GM21529 (cell line): ENCODE measurements at regions not wholly inside any gene's neighbourhood (a gene's known extent, or its start where the extent isn't known, plus 50 kb on each side); places are given as distances from the start of the nearest gene placed in this dataset.
"Not testable (repeated sequence)": the region's sequence is repeated elsewhere in the genome, so short reads cannot be mapped to it uniquely, and the experiment has no call there.

ENCODE experiments used
- ATAC-seq: cut with Tn5 transposase; IDR thresholded peaks from one replicate; pipeline ENCODE4 v1.9.1; 2021; ENCODE audit not compliant: unreplicated experiment

DNA sequence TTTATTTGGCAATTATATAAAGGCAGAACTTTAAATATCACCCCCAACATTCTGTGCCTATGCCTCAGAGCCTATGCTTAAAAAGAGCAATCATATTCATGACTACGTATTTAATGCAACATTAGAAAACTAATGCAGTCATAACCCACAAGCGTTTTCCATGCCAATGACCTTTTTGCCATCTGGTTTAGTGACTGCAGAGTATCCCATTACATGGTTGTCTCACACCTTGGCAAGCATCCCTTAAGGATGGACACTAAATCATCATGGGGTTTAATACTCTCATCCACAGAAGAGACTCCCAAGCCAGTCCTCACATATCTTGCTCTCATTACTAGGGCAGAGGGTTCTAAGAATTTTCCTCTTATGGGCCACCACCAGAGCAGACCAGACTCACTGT lies 188.2 kb upstream of the PLGLB2 start:
- ATAC-seq, result not testable (repeated sequence)

DNA sequence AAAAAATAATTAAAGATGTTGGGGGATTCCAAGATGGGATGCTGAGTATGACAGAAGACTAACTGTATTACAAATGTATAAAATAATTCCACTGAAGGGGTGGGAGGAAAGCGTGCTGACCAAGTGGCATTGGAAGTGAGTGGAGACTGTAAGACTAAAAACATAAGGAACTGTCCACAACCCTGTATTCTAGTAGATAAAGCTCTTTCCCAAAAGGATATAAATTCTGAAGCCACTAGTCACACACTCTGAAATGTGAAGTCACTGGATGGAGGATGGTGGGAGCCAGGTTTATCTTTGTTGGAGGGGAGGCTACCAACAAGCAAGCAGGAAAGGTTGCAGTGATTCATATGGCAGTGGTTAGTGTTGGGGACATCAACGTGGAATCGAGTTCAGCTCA lies 182.8 kb upstream of the PLGLB2 start:
- ATAC-seq, result not testable (repeated sequence)

DNA sequence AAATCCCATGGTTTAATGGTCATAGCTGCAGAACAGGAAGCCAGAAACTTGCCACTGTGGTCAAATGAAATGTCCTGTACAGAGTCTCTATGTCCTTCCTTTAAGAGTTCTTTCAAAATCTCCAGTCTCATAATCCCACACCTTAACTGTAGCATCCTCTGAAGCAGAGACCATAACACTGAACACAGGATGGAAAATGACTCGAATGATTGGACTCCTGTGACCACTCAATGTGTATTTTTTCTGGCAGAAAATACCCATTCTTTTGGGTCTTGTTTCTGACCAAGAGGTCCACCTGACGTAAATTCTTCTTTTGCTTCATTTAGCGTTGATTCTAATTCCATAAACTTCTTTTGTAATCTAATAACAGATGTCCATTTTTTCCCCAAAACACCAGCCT lies 181.4 kb upstream of the PLGLB2 start:
- ATAC-seq, result not testable (repeated sequence)

DNA sequence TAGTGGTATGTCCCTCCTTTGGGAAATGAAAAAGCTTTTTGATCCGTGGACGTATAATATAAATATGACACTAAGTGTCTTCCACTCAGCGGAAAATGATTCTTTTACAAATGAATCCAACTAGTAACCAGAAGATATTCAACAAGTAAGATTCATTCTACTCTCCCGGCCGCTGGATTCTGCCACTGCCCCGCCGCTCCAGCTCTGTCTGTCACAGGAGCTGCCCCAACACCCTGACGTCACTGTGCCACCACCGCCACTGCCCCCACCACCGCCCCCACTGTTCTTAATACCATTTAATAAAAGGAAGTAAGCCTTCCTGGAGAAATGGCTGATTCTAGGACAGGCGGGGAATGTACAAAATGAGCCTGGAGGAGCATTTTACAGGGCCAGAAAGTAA lies 180.8 kb upstream of the PLGLB2 start:
- ATAC-seq, result not testable (repeated sequence)

DNA sequence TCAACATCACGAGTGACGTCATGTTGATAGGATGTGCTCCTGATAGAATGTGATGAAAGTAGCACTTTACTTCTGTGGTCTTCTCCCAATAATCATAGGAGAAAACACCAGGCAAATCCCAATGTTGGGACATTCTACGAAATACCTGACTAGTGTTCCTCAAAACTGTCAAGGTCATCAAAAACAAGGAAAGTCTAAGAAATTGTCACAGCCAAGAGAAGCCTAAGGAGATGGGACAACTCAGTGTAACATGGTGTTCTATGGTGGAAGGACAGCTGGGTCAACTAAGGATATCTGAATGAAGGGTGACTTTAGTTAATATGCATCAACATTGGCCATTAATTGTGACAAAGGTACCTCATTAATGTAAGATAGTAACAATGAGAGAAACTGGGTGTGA lies 180.0 kb upstream of the PLGLB2 start:
- ATAC-seq, result not testable (repeated sequence)

DNA sequence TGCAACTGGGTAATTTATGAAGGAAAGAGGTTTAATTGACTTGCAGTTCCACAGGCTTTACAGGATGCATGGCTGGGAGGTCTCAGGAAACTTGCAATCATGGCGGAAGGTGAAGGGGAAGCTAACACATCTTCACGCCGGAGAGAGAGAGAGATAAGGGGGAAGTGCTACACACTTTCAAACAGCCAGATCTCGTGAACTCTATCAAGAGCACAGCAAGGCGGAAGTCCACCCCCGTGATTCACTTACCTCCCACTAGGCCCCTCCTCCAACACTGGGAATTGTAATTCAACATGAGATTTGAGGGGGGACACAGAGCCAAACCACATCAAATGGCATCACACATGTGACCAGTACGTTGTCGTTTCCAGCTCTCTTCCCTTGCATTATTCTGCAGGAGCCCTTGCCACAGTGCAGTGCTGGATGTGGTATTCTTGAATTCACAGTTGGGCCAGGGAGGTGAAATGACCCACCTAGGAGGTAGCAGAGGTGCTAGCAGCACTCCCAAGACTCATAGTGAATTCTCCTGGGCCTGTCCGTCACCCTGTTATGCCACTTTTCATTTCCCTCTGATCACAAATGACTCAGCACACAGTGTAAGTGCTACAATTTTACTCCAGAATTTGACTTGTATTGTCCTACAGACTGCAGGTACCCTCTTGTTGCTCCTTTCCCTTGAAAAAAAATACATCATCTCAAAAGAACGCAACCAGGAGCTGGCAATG lies 179.2 kb upstream of the PLGLB2 start:
- ATAC-seq, result not testable (repeated sequence)

DNA sequence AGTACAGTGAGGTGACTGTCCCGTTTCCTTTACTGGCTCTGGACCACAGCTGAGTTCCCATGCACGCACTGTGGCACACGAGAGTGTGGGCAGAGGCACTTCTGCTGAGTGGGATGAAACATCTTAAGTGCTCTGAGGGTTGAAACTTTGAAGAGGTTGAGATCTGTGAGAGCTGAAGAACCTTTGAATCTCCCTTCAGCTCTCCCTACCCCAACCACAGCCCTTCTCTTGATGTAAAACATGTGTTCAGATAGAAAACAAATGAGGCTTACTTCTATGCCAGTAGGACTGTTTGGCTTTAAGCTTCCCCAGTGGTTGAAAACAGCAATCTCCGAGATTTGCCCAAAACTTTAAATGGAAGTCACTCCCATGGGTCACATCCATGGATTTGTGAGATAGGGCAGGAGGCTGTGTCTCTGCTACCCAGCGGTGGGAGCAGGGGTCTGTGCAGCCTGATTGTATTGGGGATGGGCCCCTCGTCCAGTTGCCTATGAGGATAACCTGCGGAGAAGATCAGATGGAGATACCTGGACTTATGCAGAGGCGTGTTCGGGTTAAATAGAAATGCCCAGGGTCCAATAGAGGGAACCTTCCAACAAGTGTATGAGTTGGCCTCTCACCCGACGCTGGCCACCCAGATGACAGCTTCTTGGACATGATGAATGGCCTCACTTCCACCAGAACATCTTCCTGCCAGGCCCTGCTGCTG lies 178.0 kb upstream of the PLGLB2 start:
- ATAC-seq, result not testable (repeated sequence)

DNA sequence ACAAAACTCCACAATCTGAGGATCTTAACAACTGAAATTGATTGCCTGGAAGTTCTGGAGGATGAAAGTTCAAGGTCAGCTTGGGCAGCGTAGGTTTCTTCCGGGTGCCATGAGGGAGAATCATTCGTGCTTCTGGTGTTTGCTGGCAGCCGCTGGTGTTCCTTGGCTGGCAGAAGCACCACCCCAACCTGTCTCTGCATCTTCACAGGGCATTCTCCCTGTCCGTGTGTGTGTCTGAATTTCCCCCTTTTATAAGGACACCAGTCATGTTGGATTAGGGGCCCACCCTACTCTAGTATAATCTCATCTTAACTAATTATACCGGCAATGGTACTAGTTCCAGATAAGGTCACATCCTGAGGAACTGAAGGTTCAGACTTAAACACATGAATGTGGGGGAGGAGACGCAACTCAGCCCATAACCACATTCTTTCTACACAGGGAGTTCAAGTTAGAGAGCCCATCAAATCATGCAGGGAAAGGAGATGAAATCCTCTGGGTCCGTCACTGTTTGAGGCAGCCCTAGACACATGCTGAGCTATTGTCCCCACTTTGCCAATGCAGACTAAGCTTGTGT lies 175.9 kb upstream of the PLGLB2 start:
- not testable (repeated sequence) for ATAC-seq

DNA sequence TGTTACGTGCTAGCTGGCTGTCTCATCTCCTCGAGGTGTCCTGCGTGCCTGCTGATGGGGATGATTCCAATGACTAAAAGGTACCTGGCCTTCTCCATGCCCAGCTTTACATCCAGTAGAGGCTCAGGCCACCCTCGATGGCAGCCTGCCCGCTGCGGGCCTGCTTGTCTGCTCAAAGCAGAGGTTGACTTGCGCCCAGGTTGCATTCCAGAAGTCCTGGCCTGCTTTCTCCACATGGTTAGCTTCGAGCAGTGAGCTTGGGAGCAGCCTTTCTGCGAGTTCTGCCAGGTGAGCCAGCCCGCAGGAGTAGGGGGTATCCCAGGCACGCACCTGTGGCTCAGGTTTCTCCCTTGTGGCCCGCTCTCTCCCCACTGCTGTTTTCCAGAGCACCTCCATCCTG lies 175.0 kb upstream of the PLGLB2 start:
- ATAC-seq, result not testable (repeated sequence)

DNA sequence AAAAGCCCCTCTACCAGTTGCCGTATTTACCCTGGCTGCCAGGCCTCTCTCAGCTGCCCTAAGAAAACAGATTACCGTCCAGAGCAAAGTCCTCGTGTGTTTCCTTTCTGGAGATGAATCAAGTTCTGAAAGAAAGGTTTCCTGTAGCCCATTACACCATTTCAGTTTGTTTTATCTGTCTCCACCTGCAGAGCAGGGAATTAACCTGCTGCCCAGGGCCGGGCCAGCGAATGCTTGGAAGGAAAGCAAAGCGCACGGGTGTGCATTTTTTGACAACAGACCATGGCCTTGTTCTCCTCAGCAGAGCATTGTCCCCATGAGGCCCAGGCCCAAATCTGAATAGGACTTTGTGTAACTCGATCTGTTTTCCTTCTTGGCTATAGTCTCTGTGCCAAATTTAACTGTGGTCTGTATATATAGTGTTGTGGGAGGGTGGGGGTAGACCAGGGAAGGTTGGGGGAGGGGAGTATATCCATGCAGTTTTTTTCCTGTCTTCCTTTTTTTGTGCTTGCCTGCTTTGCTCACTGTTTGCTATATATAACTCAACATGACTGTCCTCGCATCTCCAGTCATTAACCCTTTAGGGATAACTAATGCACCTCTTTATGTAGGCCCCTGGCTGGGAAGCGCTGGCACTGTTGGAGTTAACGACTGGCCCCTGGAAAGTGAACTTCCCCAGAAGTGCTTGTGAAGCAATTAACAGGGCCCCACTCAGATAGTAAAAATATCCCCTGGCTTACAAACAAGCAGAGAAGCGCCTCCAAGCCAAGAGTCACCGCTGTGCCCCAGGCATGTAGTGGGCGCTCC lies 174.3 kb upstream of the PLGLB2 start:
- ATAC-seq, result not testable (repeated sequence)

DNA sequence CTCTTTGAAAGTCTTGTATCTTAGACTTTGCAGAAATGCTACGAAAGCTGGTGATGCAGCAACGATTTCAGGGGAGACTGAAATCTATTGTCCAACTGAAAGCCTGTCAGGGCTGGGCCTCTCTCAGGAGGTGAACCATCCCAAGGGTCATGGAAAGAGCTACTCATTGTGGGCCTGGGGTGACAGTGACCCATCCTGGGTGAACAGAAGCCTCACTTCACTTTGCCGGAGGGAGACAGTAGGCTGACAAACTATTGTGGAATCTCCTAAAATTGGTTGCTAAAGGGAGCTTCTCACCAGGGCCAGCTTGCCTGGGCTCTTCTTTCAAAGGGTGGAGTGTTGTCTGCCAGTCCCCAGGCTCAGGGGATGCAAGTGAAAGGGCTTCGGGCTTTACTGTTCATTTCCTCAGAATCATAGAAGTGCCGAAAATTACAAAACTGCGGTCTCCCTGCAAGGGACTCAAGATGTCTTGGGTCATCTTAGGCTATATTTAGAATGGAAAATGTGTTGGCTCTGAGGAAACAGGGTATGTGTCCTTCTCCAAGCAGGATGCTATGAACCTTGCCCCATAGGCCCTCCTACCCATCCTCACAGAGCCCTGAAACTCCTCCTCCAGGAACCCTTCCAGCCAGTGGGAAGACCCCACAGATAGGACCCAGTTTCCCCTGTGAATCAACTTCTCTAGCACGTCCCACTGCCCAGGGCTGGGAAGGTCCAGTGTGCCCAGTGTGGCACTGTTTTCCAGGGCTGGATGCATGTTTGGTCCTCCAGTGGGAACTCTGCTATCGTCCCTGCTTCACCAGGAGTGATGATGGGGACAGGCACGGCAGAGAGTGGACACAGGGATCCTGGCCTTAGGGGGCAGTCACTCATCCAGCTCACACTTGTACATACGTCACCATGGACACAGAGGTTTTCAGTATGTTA lies 173.4 kb upstream of the PLGLB2 start:
- ATAC-seq, result not testable (repeated sequence)

DNA sequence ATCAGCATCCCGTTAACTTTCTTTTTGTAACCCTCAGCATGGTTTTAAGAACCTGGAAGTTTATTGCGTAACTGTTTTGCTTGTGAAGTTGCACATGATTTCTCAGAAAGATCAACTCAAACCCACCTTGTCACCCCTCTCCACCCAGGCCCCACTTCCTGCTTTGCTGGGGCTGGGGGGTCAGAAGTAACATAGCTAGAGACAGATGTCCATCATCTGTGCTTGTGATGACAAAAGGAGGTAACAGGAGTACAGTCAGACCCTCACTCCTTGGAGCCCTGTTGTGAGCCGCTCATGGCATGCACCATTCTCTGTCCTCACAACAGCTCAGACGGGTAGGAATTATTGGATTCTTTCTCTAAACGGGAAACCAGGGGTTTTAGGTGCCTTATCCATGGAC lies 172.7 kb upstream of the PLGLB2 start:
- ATAC-seq, result not testable (repeated sequence)

DNA sequence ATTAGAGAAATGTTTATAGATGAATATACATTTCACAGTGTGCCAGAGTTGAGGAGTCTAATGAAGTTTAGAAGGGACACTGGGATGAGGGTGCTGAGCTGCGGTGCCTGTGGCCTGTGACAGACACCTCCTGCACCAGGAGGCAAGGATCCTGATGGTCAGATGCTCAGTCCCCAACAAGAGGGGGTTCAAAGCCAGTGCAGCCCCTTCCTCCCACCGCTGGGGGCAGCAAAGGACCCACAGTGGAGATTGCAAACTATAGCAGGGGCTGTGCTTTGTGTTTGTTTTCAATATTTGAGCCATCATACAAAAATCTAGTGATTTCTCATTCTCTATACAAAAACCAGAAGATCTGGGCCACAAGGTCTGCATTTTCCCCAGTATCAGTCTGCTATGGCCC lies 170.5 kb upstream of the PLGLB2 start:
- ATAC-seq, result not testable (repeated sequence)

DNA sequence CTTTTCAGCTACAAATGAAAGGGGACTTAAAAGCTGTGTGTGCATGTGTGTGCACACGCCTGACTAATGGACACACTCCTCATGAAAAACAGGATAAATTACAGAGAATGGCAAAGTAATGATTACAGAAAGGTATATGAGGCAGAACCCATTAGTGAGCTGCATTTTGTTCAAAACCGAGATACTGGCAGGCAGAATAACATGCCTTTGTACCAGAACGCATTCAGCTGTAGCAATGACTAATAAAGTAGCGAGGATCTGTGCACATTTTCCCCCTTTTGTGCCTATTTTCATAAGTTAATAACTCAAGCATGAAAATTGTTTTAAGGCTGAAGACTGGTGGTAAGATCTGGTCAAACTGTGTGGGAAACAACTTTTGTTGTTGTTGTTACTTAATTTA lies 165.7 kb upstream of the PLGLB2 start:
- ATAC-seq, result peak; percentile 60

DNA sequence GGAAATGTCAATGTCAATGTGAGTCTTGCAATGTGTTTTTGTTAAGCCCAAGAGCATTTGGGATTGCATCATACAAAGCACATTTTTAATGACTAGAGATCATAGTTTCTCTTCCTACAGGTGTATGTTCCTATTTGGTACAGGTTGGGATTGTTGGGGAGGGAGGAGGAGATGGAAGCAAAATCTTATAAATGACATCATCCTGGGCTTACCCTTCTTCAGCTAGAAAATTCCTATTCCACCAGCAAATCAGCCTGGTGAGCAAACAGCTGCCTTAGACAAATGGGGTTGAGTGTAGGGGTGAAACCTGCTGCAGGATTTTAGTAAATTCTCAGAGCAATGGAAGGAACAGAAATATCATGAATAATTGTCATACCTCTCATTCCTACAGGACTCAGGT lies 165.3 kb upstream of the PLGLB2 start:
- not testable (repeated sequence) for ATAC-seq

DNA sequence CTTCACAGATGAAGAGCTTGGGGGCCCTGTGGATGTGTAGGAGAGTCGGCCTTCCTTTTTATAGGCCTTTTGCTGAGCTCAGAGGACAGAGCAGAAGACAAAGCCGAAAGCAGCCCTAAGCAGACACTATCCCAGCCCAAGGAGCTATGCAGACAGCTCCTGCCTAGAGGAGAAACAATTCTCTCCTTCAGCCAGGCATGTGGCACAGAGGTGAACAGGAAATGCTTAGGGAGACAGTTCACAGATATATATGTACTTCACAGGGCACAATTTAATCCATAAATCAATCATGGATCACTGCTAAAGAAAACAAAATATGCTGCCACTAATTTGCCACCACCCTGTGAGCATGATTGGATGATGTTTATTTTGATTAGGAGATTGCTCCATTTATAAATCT lies 164.5 kb upstream of the PLGLB2 start:
- ATAC-seq, result not testable (repeated sequence)

DNA sequence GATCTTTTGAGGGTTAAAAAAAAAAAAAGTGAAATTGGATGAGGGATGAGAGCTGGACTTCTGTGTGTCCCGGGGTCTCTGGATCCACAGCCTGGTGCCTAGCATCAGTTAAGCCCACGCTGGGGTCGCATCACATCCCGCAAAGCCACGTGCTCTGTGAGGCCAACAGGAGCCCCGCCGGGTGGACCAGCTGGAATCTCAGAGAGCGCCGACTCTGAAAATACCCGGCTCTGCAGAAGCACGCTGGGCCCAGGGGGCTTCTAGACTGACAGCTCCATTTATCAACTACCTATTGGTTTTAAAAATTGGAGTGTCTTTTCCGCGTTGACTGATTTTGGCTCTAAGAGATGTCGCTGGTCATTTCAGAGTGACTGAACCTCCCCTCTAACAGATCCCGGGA lies 164.1 kb upstream of the PLGLB2 start:
- not testable (repeated sequence) for ATAC-seq

DNA sequence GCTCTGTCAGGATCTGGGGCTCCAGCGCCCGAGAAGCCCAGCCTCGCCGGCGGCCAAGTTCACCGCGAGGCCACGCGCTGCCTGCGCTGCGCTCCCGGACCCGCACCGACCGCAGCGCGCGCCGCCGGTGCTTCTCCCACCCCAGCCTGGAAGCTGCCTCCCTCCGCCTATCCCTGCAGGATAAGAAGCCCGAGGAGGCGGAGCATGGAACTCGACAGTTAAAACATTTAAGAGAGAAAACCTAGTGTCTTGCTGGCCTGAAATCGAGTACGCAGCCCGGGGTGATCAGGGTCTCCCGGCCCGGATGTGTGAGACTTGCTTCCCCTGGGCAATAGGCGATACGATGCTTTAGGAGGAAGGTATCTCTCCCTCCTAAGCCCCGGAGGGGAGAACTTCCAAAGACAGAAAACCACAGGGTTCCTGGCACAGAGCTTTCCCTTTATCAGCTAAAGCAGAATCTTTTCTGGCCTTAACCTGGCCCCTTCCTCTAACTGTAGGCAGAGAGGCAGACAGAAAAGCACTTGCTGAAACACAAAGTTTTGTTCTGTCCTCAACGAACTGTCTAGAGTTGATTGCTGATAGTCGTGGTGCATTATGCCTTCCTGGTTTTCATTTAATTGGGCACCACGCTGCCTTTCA lies 163.5 kb upstream of the PLGLB2 start:
- not testable (repeated sequence) for ATAC-seq

DNA sequence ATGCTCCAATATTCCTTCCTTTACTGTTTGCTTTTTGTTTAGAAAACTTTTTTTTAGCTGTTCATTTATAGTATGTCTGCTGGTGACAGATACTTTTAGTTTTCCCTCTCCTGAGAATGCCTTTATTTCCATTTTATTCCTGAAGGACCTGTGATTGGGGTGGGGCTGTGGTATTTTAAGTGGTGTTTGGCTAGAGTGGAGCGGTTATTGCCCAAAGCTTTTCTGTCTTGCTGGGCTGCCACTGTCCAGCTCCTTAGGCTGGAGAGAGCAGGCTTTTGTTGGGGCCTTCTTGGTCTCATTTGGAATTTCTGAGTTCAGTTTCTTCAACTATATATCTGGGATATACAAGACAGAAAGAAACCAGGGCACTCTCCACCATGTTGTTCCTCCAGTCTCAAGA lies 160.0 kb upstream of the PLGLB2 start:
- not testable (repeated sequence) for ATAC-seq

DNA sequence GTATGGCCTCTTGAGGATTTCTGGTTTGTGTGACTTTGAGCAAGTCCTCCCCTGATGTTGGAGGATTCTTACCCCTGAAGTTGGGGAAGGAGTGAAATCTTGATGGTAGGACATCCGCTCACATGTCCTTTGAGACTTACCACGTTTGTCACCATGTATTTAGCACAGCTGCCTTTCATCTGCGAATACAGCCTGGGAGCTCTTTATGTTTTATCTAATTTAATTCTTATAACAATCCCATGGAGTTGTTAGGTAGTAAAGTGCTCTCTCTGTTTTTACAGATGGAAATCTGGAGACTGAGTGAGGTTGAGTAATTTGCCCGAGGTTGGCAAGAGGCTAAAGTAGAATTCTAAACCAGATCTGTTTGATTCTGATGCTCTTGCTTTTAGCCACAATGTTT lies 154.9 kb upstream of the PLGLB2 start:
- not testable (repeated sequence) for ATAC-seq
